GM19467 (cell line): ENCODE measurements at regions not wholly inside any gene's neighbourhood (a gene's known extent, or its start where the extent isn't known, plus 50 kb on each side); places are given as distances from the start of the nearest gene placed in this dataset.
"Not testable (repeated sequence)": the region's sequence is repeated elsewhere in the genome, so short reads cannot be mapped to it uniquely, and the experiment has no call there.

Experiments used
- ATAC-seq: cut with Tn5 transposase; IDR thresholded peaks from one replicate; pipeline ENCODE4 v1.9.1; 2021; ENCODE audit warnings: mild to moderate bottlenecking, moderate library complexity; ENCODE audit not compliant: unreplicated experiment

GRCh38 chr3:43838009-43838758 lies 147.4 kb downstream of the ABHD5 start:
- ATAC-seq: no peak

DNA sequence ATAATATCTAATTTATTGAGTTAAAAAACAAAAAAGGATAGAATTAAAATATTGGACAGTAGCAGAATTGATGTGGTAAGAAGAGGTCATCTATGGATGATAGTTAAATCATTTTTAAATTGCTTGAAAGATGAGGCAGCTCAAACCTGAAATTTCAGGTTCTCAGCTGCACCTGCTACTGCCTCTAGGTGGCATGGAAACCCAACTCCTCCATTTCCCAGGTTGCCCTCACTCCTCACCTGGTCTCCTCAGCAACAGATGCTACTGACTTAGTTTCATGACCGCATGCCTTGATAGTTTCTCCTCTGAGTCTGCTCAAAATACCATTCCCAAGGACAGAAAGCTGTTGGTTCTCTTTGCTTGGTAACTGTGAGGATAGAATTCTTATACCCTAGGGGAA lies 148.1 kb downstream of the ABHD5 start:
- ATAC-seq: no peak

GRCh38 chr3:43843386-43843785 lies 152.6 kb downstream of the ABHD5 start:
- ATAC-seq: no peak

DNA sequence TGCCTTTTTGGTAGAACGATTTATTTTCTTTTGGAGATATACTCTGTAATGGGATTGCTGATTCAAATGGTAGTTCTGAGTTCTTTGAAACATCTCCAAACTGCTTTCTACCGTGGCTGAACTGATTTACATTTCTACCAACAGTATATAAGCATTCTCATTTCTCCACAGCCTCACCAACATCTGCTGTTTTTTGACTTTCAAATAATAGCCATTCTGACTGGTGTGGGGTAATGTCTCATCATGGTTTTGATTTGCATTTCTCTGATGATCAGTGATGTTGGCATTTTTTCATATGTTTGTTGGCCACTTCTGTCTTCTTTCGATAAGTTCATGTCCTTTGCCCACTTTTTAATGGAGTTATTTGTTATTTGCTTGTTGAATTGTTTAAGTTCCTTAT lies 154.0 kb downstream of the ABHD5 start:
- no peak for ATAC-seq

DNA sequence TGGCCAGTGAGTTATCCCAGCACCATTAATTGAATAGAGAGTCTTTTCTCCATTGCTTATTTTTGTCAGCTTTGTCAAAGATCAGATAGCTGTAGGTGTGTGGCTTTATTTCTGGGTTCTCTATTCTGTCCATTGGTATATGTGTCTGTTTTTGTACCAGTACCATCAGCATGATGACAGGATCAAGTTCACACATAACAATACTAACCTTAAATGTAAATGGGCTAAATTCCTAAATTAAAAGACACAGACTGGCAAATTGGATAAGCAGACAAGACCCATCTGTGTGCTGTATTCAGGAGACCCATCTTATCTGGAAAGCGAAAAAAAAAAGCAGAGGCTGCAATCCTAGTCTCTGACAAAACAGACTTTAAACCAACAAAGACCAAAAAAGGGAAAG lies 154.8 kb downstream of the ABHD5 start:
- not testable (repeated sequence) for ATAC-seq

GRCh38 chr3:43852066-43852465 lies 161.3 kb downstream of the ABHD5 start:
- ATAC-seq: no peak

DNA sequence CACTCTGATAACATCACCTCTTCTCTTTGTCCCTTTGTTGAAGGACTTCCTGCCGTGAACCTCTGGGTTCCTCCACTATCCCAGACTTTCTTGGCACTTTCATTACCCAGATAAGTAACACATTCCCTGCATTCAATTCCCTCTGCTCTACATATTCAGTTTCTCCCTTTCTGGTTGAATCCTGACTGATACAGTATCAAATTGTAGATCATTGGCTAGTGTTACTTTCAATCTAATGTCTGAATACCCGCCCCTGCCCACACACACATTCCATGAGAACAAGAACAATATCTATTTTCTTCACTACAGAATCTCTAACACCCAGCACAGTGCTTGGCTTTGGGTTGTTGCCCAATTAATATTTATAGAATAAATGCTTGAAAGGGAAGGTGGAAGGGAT lies 163.5 kb downstream of the ABHD5 start:
- ATAC-seq: no peak

DNA sequence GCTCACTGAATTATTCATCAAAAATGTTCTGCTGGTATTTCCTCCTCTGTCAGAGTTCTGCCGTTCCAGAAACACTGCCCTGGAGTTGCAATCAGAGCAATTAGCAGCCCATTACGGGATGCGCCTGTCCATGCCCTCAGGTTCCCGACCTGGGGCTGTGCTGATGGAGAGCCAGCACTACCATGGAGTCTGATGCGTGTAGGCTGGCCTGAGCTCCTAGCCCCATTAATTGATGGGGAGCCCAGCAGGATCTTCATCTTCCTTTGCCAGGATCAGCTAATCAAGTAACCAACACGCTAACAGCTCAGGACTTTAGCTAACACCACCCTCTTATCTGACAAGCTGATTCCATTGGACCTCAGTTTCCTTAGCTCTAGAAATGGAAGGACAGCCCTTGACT lies 164.2 kb downstream of the ABHD5 start:
- no peak for ATAC-seq

DNA sequence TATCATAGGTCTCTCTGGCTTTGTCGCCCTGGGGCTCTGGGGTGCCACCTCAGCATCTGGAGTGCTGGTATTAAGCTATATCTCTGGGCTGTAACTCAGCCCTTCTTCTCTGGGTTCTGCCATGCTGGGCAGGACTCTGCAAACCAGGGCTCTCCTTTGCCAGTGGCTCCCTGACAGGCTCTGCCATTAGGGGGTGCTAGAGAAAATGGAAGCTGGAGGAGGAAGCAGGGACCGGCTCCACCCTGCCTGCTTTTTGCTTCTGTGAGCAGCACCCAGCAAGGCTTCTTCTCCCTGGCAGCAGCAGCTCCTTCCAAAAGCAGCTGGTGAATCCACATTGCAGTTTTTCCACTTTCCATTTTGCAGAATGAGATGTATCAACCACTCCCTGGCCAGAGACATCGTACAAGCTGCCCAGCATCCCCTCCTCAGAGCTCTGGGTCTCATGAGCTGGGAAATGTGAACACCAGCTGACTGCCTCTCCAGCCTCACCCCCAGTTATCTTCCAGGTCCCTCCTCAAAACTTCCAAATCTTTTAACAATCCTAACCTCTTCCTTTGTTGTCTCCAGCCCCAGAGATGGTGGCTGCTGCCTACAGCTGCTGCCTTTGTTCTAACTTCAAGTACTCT lies 165.0 kb downstream of the ABHD5 start:
- no peak for ATAC-seq

DNA sequence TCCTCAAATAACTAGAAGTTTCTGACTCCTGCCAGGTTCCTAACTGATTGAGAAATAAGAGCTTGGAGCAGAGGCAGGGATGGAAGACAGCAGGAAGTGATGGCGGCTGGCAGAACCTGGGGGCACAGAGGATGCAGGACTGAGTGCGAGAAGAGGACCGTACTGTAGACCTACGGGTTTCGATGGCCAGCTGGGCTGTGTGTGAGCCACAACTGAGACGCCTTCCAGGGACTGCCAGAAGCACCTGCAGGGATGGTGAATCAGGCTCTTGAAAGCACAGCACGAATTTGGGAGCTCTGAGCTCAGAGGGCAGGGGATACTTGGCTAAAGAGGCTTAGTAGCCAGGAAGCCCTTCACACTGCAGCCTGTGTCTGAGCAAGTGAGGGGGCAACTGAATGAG lies 165.6 kb downstream of the ABHD5 start:
- ATAC-seq: no peak

DNA sequence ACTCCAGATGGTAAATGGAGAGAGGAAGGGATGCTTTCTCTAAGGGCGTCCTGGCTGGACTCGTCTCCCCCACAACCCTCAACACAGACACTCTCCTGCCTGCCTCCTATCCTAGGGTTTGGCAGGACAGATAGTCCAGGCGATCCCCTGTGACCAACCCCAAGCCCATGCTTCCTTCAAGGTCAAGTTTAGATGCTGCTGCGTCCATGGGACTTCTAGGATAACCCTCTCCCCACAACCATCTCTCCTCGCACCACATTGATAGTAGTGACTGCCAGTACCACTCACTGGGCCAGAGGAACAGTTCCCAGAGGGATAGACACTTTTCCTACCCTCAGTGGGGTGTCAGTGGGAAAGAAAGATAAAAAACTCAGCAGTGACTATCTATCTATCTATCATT lies 166.0 kb downstream of the ABHD5 start:
- no peak for ATAC-seq

DNA sequence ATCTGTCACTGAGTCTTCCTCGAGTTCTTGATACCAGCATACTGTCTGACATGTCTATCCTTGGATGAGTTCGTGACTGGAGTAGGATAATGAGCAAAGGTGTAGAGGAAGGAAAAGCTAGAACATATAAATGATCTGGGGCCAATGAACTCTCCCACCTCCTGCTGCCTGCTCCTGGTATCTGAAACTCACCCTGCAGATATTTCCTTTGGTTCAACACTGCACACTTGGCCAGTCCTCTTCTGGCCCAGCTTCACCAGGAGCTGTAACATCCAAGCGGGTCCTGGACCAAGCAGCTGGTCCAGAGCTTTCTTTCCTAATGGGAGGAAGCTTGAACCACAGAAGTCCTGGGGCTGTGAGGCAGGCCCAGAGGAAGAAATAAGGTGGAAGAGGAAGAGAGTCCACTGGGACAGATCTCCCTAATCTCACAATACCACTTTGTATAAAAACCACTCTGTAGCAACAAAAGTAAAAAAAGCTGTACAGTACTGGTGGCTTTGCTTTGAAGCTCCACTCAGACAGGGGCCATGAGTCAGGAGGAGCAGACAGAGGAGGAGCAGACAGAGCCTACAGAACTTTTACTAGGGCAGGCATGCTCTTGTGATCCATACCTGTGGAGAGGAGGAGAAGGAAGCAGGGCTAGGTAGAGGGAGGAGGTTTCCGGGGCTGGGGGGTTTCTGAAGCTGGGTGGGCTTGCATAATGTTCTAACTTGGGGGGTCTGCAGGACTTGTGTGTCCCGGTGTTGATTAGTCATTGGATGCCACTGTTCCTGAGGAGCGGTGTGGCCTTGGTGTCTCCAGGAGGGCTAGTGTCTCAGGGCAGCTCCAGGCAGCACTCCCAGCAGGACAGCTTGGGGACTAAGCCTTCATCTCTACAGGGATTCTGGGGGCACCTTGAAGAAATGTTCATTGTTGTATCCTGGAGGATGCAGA lies 166.9 kb downstream of the ABHD5 start:
- no peak for ATAC-seq

- ATAC-seq: no peak
These were observed 167.6 kb downstream of the ABHD5 start for GRCh38 chr3:43858294-43858701.

DNA sequence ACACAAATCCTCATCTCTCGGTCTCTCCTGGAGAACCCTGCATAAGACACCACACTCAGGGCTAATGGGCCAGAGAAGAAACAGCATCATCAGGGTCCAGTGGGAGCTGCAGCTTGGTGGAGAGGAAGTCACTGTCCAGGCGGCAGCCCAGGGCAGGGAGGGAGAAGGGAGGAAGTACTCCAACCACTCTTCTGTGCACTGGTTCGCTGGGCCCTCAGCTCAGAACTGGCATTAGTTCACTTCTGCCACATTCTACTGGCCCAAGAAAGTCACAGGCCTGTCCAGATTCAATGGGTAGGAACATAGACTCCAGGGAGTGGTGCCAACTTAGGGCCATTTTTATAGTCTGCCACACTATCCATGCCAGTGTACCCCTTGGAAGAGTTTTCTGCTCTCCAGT lies 169.0 kb downstream of the ABHD5 start:
- ATAC-seq: no peak

GRCh38 chr3:43861635-43862034 lies 170.9 kb downstream of the ABHD5 start:
- ATAC-seq: no peak

- ATAC-seq: no peak
These were observed 171.7 kb downstream of the ABHD5 start for GRCh38 chr3:43862470-43862869.

GRCh38 chr3:43862992-43863805 lies 172.5 kb downstream of the ABHD5 start:
- no peak for ATAC-seq

DNA sequence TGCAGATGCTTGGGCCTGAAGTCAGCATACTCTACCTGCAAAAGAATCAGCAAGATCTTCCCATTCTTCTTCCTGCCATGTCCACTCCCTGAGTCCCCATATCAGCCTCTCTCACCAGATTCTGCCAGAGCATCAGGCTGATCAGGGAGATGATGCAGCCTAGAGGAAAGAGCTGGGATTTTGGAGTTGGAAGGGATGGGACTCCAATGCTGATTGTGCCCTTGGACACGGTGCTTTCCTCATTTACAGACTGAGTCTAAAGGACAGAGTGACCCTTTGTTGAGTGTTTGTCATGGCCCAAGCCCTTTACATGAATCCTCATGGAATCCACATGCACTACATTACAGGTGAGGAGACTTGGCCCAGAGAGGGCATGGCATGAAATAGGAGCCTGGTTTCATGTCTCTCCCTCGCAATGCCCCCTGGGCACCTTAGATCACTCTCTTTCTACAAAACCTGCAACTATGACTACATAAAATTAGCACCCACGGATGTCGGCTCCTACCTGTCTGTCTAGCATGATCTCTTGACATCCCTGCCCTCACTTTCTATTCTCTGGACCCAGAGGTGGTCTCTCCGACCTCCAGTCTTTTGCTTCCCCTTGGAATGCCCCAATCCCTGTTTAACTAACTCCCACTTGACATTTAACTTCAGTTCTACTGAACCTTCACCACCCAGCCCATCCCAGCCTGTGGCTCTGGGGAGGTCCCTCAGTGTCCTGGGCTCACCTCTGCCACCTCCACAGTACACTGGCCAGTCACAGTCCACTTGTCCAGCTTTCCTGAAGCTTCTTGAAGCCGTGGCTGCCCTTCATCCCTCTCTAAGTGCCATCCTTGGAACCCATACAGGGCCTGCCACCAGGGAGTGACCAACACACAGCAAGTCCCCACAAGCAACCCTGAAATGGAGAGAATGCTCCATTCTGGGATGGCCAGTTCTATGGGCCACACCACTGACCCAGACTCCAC lies 173.5 kb downstream of the ABHD5 start:
- ATAC-seq: no peak

- ATAC-seq: no peak
These were observed 174.6 kb downstream of the ABHD5 start for GRCh38 chr3:43865351-43865750.
